Neutrophil (primary cell): ENCODE measurements at regions not wholly inside any gene's neighbourhood (a gene's known extent, or its start where the extent isn't known, plus 50 kb on each side); places are given as distances from the start of the nearest gene placed in this dataset.
"Not testable (repeated sequence)": the region's sequence is repeated elsewhere in the genome, so short reads cannot be mapped to it uniquely, and the experiment has no call there.

Source experiments
- H3K27ac ChIP-seq: fragments of 200-600 bp; sonication (generic); 2 replicates; pipeline ENCODE4 v1.5.1; 2016; ENCODE audit warnings: mild to moderate bottlenecking, moderate library complexity
- H3K27me3 ChIP-seq: fragments of 200-600 bp; sonication (generic); 2 replicates; pipeline ENCODE4 v1.6.0; 2016; ENCODE audit warnings: mild to moderate bottlenecking
- H3K36me3 ChIP-seq: fragments of 200-600 bp; sonication (generic); 2 replicates; pipeline ENCODE4 v1.5.1; 2017
- H3K4me1 ChIP-seq, 2 experiments: fragments of 200-600 bp in 1 of 2; sonication (generic) in 1 of 2; 1 replicate in 1 of 2; 2 replicates in 1 of 2; pipeline versions ENCODE4 v1.5.1 to v1.6.1; 2013 to 2016; ENCODE audit warnings: low read depth in 1 of 2, low read length in 1 of 2, mild to moderate bottlenecking in 1 of 2, moderate library complexity in 1 of 2; ENCODE audit not compliant: control insufficient read depth in 1 of 2, insufficient read depth in 1 of 2
- H3K4me3 ChIP-seq, 2 experiments: fragments of 200-600 bp in 1 of 2; sonication (generic) in 1 of 2; 1 replicate in 1 of 2; 2 replicates in 1 of 2; pipeline ENCODE4 v1.5.1; 2013 to 2016; ENCODE audit warnings: low read depth in 1 of 2, low read length in 1 of 2, mild to moderate bottlenecking in 1 of 2, moderate library complexity in 1 of 2
- H3K9me3 ChIP-seq: fragments of 200-600 bp; sonication (generic); 2 replicates; pipeline ENCODE4 v1.5.1; 2016
- CTCF ChIP-seq: fragments of 200-600 bp; sonication (generic); IDR thresholded peaks from 2 replicates; pipeline ENCODE4 v1.5.1; 2016; ENCODE audit warnings: antibody characterized with exemption

DNA sequence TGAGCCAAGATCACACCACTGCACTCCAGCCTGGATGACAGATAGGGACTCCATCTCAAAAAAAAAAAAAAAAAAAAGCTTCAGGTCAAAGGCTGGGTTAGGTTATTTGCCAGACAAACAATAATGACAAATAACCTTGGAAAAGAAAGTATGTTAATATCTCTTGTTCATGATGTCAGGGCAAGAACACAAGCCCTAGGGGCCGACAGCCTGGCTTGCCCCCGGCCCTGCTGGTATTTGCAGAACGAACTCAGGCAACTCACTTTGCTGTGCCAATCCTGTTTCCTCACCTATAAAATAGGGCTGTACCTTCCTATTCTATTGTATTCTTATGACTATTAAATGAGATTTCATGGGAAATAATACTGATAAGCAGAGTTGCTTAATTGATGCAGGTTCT lies 75.4 kb upstream of the CDC42EP3 start:
- peaks cover 22 to 29% of the 10 kb centered on the region in 2 experiments for H3K4me1 ChIP-seq
- H3K9me3 ChIP-seq: no peaks in the 10 kb centered on the region
- no peak overlapping the region for H3K27ac ChIP-seq
- no peak for TF ChIP-seq CTCF
- no peak overlapping the region for H3K4me3 ChIP-seq
- H3K36me3 ChIP-seq: no peaks in the 10 kb centered on the region
- no peaks in the 10 kb centered on the region for H3K27me3 ChIP-seq

DNA sequence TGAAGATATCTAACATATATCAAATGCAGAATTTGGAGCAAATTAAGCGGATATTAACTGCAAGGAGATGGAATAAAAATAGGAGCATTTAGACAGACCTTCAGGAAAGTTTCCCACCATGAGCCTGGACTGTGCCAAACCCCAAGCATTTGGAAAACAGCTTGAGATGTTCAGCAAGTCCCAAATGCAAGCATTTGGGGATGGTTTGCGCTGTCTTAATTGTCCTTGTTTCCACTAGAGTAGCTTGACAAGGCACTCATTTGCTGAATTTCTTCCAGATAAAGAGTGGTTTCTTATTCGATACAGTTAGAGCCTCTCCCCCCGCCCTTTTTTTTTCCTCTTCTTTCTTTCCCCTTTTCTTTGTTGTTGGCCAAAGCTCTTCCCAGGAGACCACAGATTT lies 77.1 kb upstream of the CDC42EP3 start:
- no peaks in the 10 kb centered on the region for H3K9me3 ChIP-seq
- H3K27me3 ChIP-seq: no peaks in the 10 kb centered on the region
- no peak overlapping the region for H3K4me3 ChIP-seq
- peaks cover 22 to 29% of the 10 kb centered on the region in 2 experiments for H3K4me1 ChIP-seq
- peak overlapping the region; percentile 71 for H3K27ac ChIP-seq
- H3K36me3 ChIP-seq: no peaks in the 10 kb centered on the region
- TF ChIP-seq CTCF: no peak

DNA sequence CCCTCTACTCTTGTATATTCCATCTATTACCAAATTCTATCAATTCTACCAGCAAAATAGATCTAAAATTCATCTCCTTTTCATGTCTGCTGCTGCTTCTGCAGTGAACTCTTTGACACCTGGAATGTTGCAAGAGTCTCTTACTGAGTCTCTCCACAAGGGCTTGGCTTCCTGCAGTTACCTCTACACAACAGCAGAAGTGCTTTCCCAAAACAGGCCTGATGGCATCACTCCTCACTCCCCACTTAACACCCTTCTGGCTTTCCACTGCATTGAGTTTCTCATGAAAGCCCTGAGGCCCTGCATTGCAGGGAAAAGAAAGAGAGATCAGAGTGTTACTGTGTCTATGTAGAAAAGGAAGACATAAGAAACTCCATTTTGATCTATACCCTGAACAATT lies 78.8 kb upstream of the CDC42EP3 start:
- H3K4me1 ChIP-seq: peaks cover 22 to 29% of the 10 kb centered on the region in 2 experiments
- not testable (repeated sequence) for H3K4me3 ChIP-seq, H3K36me3 ChIP-seq, H3K27me3 ChIP-seq, H3K9me3 ChIP-seq
- H3K27ac ChIP-seq: peak overlapping the region; percentile 71

DNA sequence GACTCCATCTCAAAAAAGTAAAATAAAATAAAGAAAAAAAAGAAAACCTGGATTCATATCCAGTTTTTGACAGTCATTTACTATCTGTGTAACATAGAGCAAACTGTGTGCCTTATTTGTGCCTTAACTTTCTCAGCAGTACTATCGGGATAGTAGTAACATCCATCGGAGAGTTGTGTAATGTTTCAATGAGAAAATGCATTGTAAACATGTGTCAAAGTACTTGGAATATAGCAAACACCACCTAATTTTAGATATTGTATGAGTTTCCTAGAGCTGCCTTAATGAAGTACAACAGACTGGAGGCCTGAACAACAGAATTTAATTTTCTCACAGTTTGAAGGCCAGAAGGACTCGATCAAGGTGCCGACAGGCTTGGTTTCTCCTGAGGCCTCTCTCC lies 81.3 kb upstream of the CDC42EP3 start:
- Histone ChIP-seq H3K27me3 (no peaks in the 10 kb centered on the region), H3K9me3 (no peaks in the 10 kb centered on the region), H3K4me3 (no peak overlapping the region), H3K27ac (no peak overlapping the region), H3K36me3 (no peaks in the 10 kb centered on the region), H3K4me1 (peaks cover 22 to 41% of the 10 kb centered on the region in 2 experiments)
- TF ChIP-seq CTCF: no peak

GRCh38 chr2:37753758-37754157 lies 82.3 kb upstream of the CDC42EP3 start:
- Histone ChIP-seq H3K36me3 (no peaks in the 10 kb centered on the region), H3K9me3 (no peaks in the 10 kb centered on the region), H3K27me3 (no peaks in the 10 kb centered on the region), H3K27ac (no peak overlapping the region), H3K4me1 (peaks cover 32 to 45% of the 10 kb centered on the region in 2 experiments), H3K4me3 (no peak overlapping the region)
- TF ChIP-seq CTCF: no peak

DNA sequence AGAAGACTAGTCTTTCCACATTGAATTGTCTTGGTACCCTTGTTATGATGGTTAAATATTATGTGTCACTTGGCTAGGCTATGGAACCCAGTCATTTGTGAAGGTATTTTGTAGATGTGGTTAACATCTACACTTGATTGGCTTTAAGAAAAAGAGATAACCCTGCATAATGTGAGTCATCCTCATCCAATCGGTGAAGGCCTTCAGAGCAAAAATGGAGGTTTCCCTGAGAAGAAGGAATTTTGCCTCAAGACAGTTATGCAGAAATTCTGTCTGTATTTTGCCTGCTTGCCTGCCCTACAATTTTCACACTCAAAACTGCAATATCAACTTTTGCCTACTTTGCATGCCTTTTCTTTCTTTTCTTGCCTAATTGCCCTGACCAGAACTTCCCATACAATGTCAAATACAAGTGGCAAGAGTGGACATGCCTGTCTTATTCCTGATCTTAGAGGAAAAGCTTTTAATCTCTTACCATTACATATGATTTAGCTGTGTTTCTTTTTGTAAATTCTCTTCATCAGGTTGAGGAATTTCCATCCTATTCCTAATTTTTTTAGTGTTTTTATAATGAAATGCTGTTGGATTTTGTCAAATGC lies 84.6 kb upstream of the CDC42EP3 start:
- H3K36me3 ChIP-seq, H3K27ac ChIP-seq, H3K4me3 ChIP-seq, H3K27me3 ChIP-seq, H3K9me3 ChIP-seq: not testable (repeated sequence)
- H3K4me1 ChIP-seq: peaks cover 33 to 45% of the 10 kb centered on the region in 2 experiments

- not testable (repeated sequence) for H3K27me3 ChIP-seq, H3K36me3 ChIP-seq, H3K27ac ChIP-seq, H3K4me3 ChIP-seq, H3K9me3 ChIP-seq
- peaks cover 47 to 48% of the 10 kb centered on the region in 2 experiments for H3K4me1 ChIP-seq
Measured at GRCh38 chr2:37757456-37757855, 86.0 kb upstream of the CDC42EP3 start.

DNA sequence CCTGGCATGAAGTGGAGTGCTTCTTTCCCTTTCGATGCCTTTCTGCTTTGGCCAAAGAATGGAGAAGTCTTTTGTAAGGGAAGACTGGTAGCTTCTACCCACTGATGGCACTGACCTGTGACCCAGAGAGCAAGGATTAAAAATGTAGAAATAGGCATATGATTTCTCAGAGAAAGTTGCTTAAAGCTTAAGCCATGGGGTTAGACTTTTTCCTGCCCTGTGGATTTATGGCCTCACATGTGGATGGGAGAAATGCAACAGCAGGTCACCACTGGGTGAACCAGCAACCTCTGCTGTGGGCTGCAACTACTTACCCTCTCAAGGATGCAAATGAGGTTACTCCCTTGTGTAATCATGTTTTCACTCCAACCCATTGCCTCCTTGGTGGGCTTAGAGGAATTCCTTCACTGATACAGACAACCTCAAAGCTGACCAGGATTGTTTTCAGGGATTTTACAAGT lies 86.7 kb upstream of the CDC42EP3 start:
- peak overlapping the region; percentile 95 for H3K27ac ChIP-seq
- H3K4me1 ChIP-seq: peaks cover 54 to 55% of the 10 kb centered on the region in 2 experiments
- not testable (repeated sequence) for H3K36me3 ChIP-seq, H3K9me3 ChIP-seq, H3K4me3 ChIP-seq, H3K27me3 ChIP-seq

- H3K4me3 ChIP-seq: peak overlapping the region in 1 of 2 experiments; percentile 15
- H3K27ac ChIP-seq: peak overlapping the region; percentile 95
- not testable (repeated sequence) for H3K9me3 ChIP-seq, H3K36me3 ChIP-seq, H3K27me3 ChIP-seq
- H3K4me1 ChIP-seq: peaks cover 73% of the 10 kb centered on the region in 2 experiments
Measured at GRCh38 chr2:37759989-37760388, 88.5 kb upstream of the CDC42EP3 start.
